HG03280 (cell line): ENCODE measurements at regions not wholly inside any gene's neighbourhood (a gene's known extent, or its start where the extent isn't known, plus 50 kb on each side); places are given as distances from the start of the nearest gene placed in this dataset.
"Not testable (repeated sequence)": the region's sequence is repeated elsewhere in the genome, so short reads cannot be mapped to it uniquely, and the experiment has no call there.

Source experiments
- ATAC-seq: cut with Tn5 transposase; IDR thresholded peaks from one replicate; pipeline ENCODE4 v1.9.1; 2021; ENCODE audit warnings: mild to moderate bottlenecking, moderate library complexity; ENCODE audit not compliant: unreplicated experiment

DNA sequence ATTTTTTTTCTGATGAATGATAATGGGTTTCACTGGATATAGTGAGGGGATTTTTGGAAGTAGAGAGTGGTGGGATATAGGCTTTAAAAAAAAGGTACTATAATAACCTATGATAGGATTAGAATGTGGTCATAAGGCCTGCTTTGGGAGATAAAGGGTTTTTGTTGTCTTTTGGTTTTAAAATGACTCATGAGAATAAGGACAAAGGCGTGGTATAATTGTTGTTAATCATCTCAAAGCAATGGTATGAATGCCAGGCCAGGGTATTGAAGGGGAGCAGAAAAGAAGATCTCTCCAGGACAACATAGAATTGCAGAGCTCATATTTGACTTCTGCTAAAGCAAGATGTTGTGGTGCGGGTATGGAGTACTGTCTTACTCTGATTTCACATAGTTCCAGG, 579.4 kb downstream of the JRKL start:
- no peak for ATAC-seq

DNA sequence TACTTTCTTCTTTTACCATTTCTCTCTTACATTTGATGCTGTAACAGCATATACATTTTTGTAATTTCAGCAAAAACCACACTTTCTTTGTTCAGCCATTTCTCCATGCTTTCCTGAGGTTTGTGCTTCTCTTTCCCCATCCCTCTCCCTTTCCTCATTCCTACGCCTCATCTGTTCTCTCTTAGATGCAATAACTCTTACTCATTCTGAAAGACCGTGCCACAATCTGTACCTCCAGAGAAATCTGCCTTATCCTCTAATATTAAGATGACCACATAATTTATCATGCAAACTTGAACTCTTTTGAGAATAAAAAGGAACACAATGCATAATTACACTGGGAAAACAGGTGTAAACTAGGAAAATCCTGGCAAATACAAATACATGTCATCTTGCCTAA, 588.9 kb downstream of the JRKL start:
- ATAC-seq, result no peak

DNA sequence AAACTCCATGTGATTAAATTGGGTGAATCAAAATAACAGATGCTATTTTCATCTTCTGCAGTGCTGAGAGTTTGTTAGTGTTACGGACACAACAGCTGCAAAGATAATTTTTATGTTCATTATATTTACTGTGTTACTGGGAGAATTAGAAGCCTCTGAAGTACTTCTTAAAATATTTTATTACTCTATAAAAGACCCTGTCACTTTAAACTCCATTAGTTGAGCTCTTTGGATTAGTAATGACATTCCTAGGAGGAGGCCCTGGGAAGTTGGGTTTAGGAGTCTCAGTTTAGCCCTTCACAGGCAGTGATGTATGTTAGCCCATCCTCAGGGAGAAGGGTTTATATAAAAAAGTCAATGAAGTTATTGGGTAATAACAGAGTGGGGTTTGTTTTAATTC, 596.7 kb downstream of the JRKL start:
- no peak for ATAC-seq

GRCh38 chr11:96990914-96991313, 601.1 kb downstream of the JRKL start:
- no peak for ATAC-seq

DNA sequence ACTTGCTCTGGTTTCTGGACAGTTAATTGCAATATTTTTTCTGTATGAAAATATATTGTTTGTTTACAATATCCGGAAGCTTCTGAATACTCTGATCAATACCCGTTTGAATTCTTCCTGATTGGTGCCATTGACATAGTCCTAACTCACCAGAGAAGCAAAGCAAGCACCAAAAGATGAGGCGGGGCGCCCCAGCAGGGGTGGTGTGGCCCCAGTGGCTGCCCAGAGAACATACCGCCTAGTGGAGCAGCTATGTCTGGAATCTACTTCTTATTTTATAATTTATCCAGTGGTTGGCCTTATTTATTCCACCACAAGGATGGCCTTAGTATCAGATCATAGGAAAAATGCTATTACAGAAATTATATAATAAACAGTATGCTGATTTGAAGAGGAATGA, 610.7 kb downstream of the JRKL start:
- ATAC-seq, result no peak

GRCh38 chr11:97007283-97007682, 617.5 kb downstream of the JRKL start:
- ATAC-seq, result no peak

GRCh38 chr11:97009613-97010012, 619.8 kb downstream of the JRKL start:
- no peak for ATAC-seq

DNA sequence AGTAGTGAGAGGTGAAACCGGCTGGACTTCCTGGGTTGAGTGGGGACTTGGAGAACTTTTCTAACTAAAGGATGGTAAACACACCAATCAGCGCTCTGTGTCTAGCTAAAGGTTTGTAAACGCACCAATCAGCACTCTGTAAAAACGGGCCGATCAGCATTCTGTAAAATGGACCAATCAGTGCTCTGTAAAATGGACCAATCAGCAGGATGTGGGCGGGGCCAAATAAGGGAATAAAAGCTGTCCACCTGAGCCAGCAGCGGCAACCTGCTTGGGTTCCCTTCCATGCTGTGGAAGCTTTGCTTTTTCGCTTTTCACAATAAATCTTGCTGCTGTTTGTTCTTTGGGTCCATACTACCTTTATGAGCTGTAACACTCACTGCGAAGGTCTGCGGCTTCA, 621.2 kb downstream of the JRKL start:
- ATAC-seq, result not testable (repeated sequence)

GRCh38 chr11:97015327-97015726, 625.5 kb downstream of the JRKL start:
- no peak for ATAC-seq

DNA sequence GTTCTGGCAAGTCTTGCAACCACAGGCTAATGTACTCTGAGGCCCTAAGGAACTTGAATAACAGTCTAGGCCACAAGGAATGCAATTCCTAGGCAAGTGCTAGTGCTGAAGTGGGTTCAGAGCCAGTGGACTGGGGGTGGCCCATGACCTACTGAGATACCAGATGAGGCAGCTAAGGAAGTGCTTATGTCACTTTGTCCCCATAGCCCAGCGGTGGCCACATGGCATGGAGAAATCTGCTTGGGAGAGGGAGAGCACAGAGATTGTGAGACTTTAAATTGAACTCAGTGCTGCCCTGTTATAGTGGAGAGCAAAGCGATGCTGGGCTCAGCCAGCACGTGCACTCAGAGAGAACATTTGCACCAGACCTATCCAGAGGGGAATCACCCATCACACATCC, 629.5 kb downstream of the JRKL start:
- no peak for ATAC-seq

DNA sequence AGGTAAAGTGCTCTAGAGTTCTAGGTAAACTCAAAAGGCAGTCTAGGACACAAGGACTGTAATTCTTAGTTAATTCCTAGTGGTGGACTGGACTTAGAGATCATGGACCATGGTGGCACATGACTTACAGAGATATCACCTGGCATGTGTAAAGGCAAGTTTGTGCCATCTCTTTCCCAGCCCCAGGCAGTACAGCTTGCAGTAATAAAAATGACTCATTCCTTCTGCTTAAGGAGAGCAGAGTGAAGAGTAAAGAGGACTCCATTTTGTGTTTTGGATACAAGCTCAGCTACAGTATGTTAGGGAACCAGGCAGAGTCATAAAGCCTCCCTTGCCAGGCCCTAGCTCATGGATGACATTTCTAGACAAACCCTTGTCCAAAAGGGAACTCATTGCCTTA, 629.9 kb downstream of the JRKL start:
- no peak for ATAC-seq

DNA sequence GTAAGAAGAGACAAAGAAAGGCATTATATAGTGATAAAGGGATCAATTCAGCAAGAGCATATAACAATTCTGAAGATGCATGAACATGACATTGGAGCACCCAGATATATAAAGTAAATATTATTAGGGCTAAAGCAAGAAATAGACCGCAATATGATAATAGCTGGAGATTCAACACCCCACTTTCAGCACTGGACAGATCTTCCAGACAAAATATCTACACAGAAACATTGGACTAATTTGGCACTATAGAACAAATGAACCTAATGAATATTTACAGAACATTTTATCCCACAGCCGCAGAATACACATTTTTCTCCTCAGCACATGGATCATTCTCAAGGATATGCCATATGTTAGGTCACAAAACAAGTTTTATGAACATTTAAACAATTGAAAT, 633.1 kb downstream of the JRKL start:
- no peak for ATAC-seq

DNA sequence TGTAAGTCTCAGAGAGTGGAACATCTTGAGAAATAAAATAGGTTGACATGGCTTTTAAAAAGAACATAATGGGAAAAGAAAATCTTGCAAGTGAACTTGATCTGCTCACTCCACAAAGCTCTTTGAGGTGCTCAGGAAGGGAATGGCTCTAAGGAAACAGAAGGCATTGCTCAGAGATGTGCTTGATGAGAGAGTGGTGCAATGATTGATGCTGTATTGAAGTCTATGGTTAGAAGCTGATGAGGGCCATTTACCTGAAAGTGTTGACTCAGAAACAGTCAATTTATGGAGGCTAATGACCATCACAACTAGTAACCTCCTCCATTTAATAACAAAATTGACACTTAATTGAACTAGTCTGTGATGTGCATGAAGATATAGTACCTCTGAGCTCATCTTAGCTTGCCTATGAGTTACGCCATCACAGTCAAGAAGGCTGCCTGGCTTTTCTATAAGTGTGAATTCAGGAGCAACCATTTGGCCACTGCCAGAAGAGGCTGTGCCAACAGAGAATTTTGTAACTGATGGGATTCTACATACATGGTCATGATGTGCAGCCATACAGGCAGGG, 639.1 kb downstream of the JRKL start:
- no peak for ATAC-seq

GRCh38 chr11:97033178-97033577, 643.4 kb downstream of the JRKL start:
- ATAC-seq, result no peak

DNA sequence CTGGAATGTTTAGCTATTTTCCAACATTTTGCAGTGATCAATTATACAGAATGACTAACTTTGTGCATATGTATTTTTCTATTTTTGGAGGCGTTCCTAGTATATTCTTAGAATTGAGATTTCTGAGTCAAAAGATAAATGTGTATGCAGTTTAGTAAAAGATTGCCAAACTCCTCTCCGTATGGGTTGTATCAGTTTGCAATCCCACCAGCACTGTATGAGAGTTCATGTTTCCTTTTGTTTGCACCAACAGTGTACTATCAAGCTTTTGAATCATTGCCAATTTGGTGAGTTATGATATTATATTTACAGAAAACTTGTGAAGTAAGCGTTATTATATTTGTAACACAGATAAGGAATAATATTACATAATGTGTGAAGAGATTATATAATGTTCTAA, 658.7 kb downstream of the JRKL start:
- no peak for ATAC-seq

DNA sequence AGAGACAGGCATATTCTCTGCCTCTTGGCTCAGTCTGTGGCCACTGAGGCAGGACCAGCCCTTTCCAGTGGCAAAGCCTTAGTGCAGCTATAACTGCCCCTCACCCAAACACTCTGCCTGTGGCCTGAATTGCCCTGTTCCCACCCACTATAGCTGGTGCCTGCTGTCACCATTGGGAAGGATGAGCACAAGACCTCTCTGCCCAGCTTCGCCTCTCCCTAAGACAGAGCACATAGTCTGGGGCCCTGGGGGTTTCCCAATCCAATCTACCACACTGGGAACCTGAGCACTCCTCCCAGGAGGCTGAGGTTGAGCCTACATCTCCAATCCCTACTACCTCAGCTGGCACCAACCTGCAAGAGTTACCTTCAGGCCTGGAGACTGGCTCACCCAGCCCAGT, 670.4 kb downstream of the JRKL start:
- ATAC-seq, result no peak

- no peak for ATAC-seq
Measured at GRCh38 chr11:97069160-97069559, 679.3 kb downstream of the JRKL start.

GRCh38 chr11:97072420-97072819, 682.6 kb downstream of the JRKL start:
- ATAC-seq, result no peak

GRCh38 chr11:97076666-97077065, 686.9 kb downstream of the JRKL start:
- ATAC-seq, result not testable (repeated sequence)

DNA sequence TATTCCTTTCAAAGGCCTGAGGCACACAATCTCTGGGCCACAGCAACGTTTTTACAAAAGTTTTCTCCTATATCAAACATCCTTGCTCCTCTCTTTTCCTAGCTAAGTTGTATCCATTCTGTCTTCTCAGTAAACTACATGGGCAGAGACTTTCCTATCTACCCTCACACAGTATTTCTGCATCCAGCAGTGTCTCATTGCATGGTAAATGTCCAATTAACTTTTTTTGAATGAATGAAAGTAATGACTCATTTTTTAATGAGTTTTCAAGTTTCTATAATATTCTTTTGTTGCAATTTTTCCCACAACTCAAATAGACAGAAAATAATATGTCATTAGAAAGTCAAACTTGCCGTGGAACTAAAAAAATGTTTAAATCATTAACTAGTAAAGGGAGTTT, 688.6 kb downstream of the JRKL start:
- no peak for ATAC-seq

DNA sequence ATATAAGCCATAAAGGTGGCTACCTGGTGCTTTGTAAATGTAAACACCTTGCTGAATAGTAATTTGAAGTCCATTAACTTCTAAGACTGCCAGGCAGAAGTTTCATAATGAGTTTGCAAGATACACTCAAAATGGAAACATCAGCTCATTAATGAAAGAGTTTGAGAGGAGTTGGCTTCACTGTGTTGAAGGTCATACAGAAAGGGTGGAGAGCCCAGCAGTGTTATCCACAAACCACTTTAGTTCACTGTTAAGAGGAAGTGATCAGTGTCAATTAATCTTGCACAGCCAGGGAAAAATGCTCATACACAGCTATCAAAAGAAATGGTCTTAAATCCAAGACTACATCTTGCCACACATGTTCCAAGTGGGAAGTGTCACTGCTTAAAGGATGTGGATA, 689.4 kb downstream of the JRKL start:
- ATAC-seq, result no peak

GRCh38 chr11:97087419-97087818, 697.6 kb downstream of the JRKL start:
- no peak for ATAC-seq

- no peak for ATAC-seq
Measured at GRCh38 chr11:97092823-97093222, 703.0 kb downstream of the JRKL start.

DNA sequence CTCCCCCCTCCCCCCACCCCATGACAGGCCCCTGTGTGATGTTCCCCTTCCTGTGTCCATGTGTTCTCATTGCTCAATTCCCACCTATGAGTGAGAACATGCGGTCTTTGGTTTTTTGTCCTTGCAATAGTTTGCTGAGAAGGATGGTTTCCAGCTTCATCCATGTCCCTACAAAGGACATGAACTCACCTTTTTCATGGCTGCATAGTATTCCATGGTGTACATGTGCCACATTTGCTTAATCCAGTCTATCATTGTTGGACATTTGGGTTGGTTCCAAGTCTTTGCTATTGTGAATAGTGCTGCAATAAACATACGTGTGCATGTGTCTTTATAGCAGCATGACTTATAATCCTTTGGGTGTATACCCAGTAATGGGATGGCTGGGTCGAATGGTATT, 712.4 kb downstream of the JRKL start:
- not testable (repeated sequence) for ATAC-seq
